ENCODE measurements at regions not wholly inside any gene's neighbourhood (a gene's known extent, or its start where the extent isn't known, plus 50 kb on each side); places are given as distances from the start of the nearest gene placed in this dataset.
A peak's percentile ranks its signal among the peaks of the same experiment; 100 is the strongest.
"Not testable (repeated sequence)": the region's sequence is repeated elsewhere in the genome, so short reads cannot be mapped to it uniquely, and the experiment has no call there.

GRCh38 chrX:37509349-37509748, 62.1 kb upstream of the LANCL3 start:
- no peak overlapping the region for H3K4me3 ChIP-seq (replicated peaks in 1 of 2; ENCODE audit: low read depth in 2 of 2, low read length in 2 of 2)
- TF ChIP-seq CTCF (IDR thresholded peaks at IDR 0.05; ENCODE audit: low read depth, low read length): peak; percentile 30
- DNase-seq (ENCODE audit: low read depth in 2 of 2): peak; percentile 8 to 13

GRCh38 chrX:37516512-37516911, 54.9 kb upstream of the LANCL3 start:
- not testable (repeated sequence) for H3K4me3 ChIP-seq (replicated peaks in 1 of 2; ENCODE audit: low read depth in 2 of 2, low read length in 2 of 2); DNase-seq (ENCODE audit: low read depth in 2 of 2)

- H3K4me3 ChIP-seq (replicated peaks in 1 of 2; ENCODE audit: low read depth in 2 of 2, low read length in 2 of 2); DNase-seq (ENCODE audit: low read depth in 2 of 2): not testable (repeated sequence)
Observed at GRCh38 chrX:37519261-37519660, 52.2 kb upstream of the LANCL3 start.

- H3K4me3 ChIP-seq (replicated peaks in 1 of 2; ENCODE audit: low read depth in 2 of 2, low read length in 2 of 2): not testable (repeated sequence)
- DNase-seq (ENCODE audit: low read depth in 2 of 2): peak; percentile 17 to 22
Observed at GRCh38 chrX:37520860-37521450, 50.5 kb upstream of the LANCL3 start.

Data from cardiac fibroblast (primary cell).